ENCODE measurements at regions not wholly inside any gene's neighbourhood (a gene's known extent, or its start where the extent isn't known, plus 50 kb on each side); places are given as distances from the start of the nearest gene placed in this dataset.

DNA sequence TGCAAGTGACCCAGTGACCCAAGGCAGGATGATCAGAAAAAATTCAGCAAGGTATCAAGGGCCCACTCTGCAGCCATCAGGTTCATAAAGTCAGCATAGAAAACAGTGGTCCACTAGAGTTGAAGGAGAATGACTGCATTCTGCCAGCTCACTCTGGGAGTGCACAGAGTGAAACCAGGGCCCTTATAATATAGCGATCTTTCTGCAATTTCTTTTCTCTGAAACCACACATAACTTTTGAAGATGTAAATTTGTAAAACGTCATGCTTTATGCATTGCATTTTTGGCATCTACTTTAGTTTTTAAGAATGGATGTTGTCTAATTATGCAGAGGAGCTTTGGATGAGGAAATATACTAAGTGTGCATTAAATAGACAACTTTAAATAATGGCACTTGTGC, 225.0 kb upstream of the SMIM21 start:
- no peak for DNase-seq

GRCh38 chr18:75644871-75645270, 217.4 kb upstream of the SMIM21 start:
- DNase-seq, result no peak

DNA sequence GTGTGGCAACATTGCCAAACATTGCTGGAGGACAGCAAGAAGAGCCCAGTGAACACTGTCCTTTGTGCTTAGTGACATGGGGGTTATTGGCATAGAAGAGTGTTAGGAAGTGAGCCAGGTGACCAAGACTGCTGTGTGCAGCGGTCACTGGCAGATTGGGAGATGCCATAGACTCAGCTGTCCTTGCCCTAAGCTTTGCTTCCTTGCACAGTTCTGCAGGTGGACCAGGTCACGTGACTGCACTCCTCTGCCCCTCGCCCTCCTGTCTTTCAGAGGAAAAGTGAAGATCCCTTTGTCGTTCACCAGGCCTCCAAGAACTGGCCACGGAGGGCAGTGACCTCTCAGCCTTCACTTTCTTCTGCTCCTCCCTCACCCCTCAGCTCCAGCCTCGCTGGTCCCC, 215.6 kb upstream of the SMIM21 start:
- no peak for DNase-seq

- DNase-seq, result no peak
Observed at GRCh38 chr18:75639472-75639831, 211.9 kb upstream of the SMIM21 start.

DNA sequence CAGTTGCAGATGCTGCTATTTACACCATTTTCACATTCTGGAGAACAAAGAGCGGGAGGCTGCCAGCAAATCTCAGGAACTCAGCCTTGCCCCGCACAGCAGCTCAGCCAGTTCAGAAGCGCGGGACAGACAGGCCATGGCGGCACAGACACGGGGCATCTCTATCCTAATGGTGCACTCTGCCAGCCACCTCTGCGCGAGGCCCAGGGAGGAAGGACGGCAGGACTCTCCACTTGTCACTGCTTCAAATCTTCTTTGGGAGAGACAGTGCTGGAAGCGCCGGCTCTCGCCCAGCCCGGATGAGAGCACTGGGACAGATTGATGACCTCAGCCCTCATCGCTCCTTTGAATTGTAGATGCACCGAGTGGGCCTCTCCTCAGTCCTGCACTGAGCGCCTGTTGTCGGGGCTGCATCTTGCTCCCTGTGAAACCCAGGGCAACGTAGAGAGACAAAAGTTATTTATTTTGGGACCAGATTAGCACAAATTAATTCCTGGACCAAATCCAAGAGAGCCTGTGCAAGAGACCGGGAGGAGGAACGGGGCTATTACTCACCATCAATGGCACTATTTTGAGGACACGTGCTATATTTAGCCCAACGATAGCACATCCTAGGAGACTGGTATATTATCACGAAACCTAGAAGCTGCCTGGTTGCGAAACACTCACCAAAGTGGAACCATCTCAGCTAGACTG, 211.4 kb upstream of the SMIM21 start:
- no peak for DNase-seq

DNA sequence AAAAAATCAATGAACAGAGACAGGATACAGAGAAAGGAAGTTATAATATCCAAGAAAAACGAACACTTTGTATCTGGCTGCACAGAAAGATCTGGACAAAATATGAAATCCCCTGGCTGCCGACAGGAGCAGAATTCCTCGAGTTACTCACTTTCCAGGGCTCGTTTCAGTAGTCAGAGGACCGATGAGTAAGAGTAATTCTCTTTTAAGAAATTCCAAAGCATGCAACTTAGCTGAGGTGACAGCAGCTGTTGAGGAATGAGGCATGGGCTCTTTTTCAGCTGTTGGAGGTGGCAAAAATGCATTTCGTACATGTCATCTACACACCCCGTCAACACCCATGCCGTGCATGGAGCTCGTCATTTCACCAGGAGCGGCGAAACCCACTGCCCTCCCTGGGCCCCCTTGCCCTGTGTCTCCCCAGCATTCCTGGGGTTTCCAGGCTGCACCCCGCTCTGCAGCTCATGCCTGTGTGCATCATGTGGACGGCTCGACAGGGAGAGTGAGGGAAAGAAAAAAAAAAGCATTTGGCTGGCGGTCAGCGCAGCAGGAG, 210.8 kb upstream of the SMIM21 start:
- DNase-seq, result no peak

DNA sequence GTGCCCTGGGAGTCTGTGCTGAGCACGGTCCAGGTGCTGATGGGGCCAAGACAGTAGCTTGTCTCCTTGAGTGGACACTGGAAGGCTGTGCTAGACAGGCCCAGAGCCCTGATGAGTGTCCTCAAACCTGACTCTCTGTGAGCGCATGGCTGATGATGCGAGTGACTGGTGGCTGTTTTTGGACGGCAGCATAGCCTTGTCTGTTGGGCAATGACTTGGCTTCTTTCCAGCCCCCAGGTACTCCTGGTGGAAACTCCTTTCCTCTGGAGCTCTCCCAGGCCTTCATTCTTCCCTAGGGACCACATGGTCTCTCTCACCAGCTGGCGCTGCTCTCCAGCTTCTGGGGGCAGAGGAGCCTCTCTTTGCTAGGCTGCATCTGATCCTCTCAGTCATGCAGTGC, 207.6 kb upstream of the SMIM21 start:
- no peak for DNase-seq

- no peak for DNase-seq
Observed at GRCh38 chr18:75625966-75626365, 198.5 kb upstream of the SMIM21 start.

GRCh38 chr18:75624869-75625268, 197.4 kb upstream of the SMIM21 start:
- DNase-seq, result no peak

DNA sequence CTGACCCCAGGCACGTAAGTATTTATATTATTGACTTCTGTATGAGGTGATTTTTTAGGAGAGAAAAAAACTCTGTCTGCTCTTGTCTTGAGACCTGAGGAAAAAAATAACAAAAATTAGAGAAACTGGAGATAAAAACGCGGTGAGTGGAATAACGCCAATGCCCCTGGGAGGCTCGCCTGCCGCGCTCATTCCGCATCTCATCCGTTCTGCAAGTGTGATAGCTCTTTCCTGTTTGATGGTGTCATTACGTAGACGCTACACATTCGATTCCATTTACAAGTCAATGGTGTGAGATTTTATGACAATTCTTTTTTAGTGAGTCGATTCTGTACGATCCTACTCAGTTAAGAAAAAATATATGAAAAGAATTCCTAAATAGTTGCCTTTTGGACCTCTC, 194.3 kb upstream of the SMIM21 start:
- no peak for DNase-seq

- DNase-seq, result no peak
Observed at GRCh38 chr18:75618146-75618545, 190.6 kb upstream of the SMIM21 start.

GRCh38 chr18:75612456-75612855, 185.0 kb upstream of the SMIM21 start:
- DNase-seq, result no peak

DNA sequence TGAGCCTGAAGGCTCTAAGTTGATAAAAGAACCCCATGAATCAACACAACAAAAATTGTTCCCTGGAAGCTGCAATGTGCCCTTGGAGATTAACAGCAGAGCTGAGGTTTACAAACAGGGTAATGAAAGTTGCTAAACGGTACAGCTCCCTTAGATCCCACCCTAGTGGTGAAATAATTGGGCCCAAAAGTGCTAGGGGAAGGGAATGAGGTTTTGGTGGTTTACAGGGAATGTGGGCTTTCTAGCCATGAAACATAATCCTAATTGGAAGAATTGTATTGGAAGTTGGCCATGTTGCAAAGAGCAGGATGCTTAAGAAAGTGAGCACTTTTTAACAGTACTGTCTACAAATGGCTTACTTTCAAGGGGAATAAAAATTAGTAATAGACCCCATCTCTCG, 180.2 kb upstream of the SMIM21 start:
- DNase-seq, result no peak

DNA sequence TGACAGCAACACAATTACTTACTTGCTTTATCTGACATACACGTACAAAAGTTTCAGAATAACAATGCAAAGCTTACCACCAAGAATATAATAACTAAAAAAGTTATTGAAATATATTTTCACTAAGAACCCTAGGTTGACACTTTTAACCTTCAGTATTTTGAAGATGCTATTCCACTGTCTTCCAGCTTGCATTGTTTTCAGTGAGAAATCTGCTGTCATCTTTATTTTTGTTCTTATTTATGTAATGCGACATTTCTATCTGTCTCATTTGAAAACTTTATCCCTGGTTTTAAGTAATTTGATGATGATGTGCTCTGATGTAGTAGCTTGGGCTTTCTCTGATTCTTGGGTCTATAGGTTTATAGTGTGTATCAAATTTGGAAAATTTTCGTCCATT, 165.0 kb upstream of the SMIM21 start:
- DNase-seq, result no peak

- no peak for DNase-seq
Observed at GRCh38 chr18:75588412-75588811, 160.9 kb upstream of the SMIM21 start.

GRCh38 chr18:75587131-75587530, 159.6 kb upstream of the SMIM21 start:
- DNase-seq, result no peak

DNA sequence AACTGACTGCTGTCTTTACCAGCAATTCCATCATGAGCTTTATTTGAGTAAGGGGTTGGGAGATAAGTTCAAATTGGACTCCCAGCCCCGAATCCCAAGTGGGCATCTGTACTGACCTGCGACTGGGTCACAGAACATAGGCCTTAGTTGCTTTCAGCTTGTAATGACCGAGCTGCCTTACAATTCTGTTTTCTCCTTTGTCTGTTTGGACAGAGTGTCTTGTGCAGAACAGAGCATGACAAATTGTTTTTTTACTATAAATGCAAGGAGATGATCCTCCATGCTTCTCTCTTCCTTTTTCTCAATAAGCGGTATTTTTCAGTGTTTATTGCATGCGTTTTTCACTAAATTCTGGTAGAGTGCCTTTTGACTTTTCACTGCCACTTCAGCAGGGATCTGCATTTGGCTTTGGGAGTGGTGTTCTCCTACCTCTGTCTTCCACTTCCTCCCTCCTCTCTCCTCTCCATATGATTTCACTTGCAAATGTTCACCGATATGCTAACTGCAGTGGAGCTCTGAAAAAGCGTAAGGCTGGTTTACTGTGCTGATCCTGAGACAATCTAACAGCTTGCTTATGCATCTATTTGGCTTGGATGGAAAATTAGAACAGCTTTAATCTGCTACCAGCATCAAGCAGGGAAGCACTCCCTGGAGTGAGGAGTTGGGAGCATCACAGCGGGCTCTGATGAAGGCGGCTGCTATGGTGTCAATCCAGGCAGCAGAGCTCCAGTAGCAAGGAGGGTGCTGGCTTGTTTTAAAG, 158.8 kb upstream of the SMIM21 start:
- no peak for DNase-seq

DNA sequence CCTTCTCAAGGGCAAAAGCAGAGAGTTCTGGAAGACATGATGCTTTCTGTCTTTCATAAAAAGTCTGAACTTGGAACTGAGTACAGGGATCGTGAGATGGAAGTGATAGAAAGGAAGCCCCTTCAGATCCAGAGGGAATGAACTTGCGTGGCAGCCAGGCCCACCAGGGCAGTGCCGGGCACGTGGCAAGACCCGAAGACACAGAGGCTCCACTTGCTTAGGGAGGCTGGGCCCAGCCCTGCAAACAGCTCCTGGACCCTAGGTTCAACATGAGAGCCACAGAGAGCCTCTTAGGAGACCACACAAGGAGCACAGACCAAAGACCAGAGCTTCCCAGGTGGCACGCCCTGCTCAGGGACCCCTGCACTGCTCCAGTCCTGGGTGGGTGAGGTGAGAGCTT, 155.4 kb upstream of the SMIM21 start:
- DNase-seq, result no peak

- no peak for DNase-seq
Observed at GRCh38 chr18:75582406-75582821, 154.9 kb upstream of the SMIM21 start.

- DNase-seq, result no peak
Observed at GRCh38 chr18:75581336-75582131, 154.0 kb upstream of the SMIM21 start.

DNA sequence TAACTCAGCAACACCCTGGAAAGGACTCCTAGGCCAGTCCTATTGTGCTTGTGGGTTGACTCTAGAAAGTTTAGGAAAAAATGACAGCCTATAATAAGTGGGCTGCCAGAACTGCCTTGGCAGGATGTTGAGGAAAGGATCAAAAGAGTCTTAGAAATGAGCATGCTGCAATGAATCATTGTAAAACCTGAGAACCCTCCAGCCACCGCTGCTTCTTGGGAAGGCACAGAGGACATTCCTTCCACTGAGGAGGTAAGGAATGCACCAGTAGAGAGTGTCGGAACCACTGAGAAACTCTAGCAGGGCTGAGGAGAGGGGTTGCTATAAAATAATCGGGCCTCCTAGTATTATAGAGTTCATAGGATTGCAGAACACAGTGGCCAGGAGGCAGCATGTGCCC, 146.7 kb upstream of the SMIM21 start:
- no peak for DNase-seq

- DNase-seq, result no peak
Observed at GRCh38 chr18:75563150-75563549, 135.6 kb upstream of the SMIM21 start.

DNA sequence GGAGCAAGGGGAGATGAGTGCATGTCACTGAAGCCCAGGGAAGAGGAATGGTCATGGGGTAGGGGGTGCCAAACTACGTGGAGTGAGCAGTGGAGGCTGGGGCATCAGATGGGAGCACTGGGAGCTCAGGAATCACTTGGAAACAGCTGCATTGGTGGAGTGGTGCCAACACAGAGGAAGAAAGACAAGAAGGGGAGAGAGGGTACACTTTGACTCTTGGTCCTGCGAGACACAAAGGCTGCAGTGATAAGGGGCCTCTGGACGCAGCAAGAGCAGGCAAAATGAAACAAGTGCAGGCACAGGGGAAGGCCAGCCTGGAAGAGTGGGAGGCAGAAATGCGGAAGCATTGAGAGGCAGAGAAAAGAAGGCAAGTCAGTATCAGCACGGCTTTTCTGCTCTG, 134.7 kb upstream of the SMIM21 start:
- no peak for DNase-seq

DNA sequence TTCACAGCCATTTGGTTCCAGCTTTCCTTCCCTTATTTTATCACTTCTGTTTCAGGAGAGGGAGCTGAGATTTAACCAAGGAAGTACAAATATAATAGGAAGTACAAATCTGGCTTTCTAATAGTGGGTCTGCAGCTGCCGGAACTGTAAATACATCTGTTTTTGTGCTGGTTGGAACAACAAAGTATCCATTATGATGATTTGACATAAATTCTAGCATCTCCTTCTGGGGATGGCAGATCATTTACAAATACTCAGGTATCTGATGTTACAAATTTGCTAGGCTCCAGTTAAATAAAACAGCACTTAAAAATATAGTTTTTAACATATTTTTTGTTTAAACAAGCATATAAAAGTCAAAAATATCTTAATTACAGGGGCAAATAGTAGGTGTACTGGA, 131.3 kb upstream of the SMIM21 start:
- no peak for DNase-seq

All from activated gamma-delta T cell (primary cell).